Activated T-helper 17 cell treated with anti-CD3 and anti-CD28 coated beads, Interleukin-2, amount 50 U/mL, for 72 hours (primary cell): ENCODE measurements at regions not wholly inside any gene's neighbourhood (a gene's known extent, or its start where the extent isn't known, plus 50 kb on each side); places are given as distances from the start of the nearest gene placed in this dataset.

Experiments
- ATAC-seq: fragments of 150-1000 bp; cut with Tn5 transposase; replicated peaks from 2 replicates; pipeline ENCODE4 v1.10.0; 2021; ENCODE audit warnings: mild to moderate bottlenecking, moderate library complexity
- H3K27ac Mint-ChIP-seq: one replicate; pipeline ENCODE4 v1.8.0; 2022; ENCODE audit warnings: mixed read lengths
- H3K27me3 Mint-ChIP-seq: one replicate; pipeline ENCODE4 v1.8.0; 2022; ENCODE audit warnings: mixed read lengths
- H3K36me3 Mint-ChIP-seq: one replicate; pipeline ENCODE4 v1.8.0; 2022; ENCODE audit warnings: low read depth, mild to moderate bottlenecking, mixed read lengths
- H3K4me1 Mint-ChIP-seq: one replicate; pipeline ENCODE4 v1.8.0; 2022; ENCODE audit warnings: mixed read lengths
- H3K4me3 Mint-ChIP-seq: one replicate; pipeline ENCODE4 v1.8.0; 2022; ENCODE audit warnings: mild to moderate bottlenecking, mixed read lengths
- H3K9me3 Mint-ChIP-seq: one replicate; pipeline ENCODE4 v1.8.0; 2022; ENCODE audit warnings: mixed read lengths

- Mint-ChIP-seq H3K9me3 (no peaks in the 10 kb centered on the region), H3K27me3 (peaks cover 17% of the 10 kb centered on the region), H3K36me3 (no peaks in the 10 kb centered on the region), H3K4me3 (no peak overlapping the region), H3K27ac (no peak overlapping the region), H3K4me1 (no peaks in the 10 kb centered on the region)
- no peak for ATAC-seq
These were observed 103.5 kb upstream of the CCDC54 start for GRCh38 chr3:107273771-107274170.

- H3K27ac Mint-ChIP-seq: no peak overlapping the region
- no peak for ATAC-seq
- H3K9me3 Mint-ChIP-seq: no peaks in the 10 kb centered on the region
- H3K4me1 Mint-ChIP-seq: no peaks in the 10 kb centered on the region
- H3K36me3 Mint-ChIP-seq: no peaks in the 10 kb centered on the region
- H3K27me3 Mint-ChIP-seq: peaks cover 21% of the 10 kb centered on the region
- no peak overlapping the region for H3K4me3 Mint-ChIP-seq
These were observed 101.7 kb upstream of the CCDC54 start for GRCh38 chr3:107275511-107275910.

- Mint-ChIP-seq H3K27me3 (peaks cover 6% of the 10 kb centered on the region), H3K4me3 (no peak overlapping the region), H3K4me1 (no peaks in the 10 kb centered on the region), H3K27ac (no peak overlapping the region), H3K36me3 (no peaks in the 10 kb centered on the region), H3K9me3 (no peaks in the 10 kb centered on the region)
- no peak for ATAC-seq
These were observed 93.3 kb upstream of the CCDC54 start for GRCh38 chr3:107283948-107284347.

GRCh38 chr3:107284612-107285011 lies 92.6 kb upstream of the CCDC54 start:
- Mint-ChIP-seq H3K27me3 (peaks cover 3% of the 10 kb centered on the region), H3K4me3 (no peak overlapping the region), H3K9me3 (no peaks in the 10 kb centered on the region), H3K4me1 (no peaks in the 10 kb centered on the region), H3K36me3 (no peaks in the 10 kb centered on the region), H3K27ac (no peak overlapping the region)
- no peak for ATAC-seq

GRCh38 chr3:107285197-107285596 lies 92.0 kb upstream of the CCDC54 start:
- H3K4me3 Mint-ChIP-seq: no peak overlapping the region
- no peaks in the 10 kb centered on the region for H3K9me3 Mint-ChIP-seq
- H3K27me3 Mint-ChIP-seq: peaks cover 3% of the 10 kb centered on the region
- H3K27ac Mint-ChIP-seq: no peak overlapping the region
- no peak for ATAC-seq
- no peaks in the 10 kb centered on the region for H3K36me3 Mint-ChIP-seq
- H3K4me1 Mint-ChIP-seq: no peaks in the 10 kb centered on the region

- H3K4me3 Mint-ChIP-seq: no peak overlapping the region
- no peaks in the 10 kb centered on the region for H3K4me1 Mint-ChIP-seq
- H3K9me3 Mint-ChIP-seq: no peaks in the 10 kb centered on the region
- no peaks in the 10 kb centered on the region for H3K36me3 Mint-ChIP-seq
- no peak overlapping the region for H3K27ac Mint-ChIP-seq
- no peak for ATAC-seq
- no peaks in the 10 kb centered on the region for H3K27me3 Mint-ChIP-seq
These were observed 87.9 kb upstream of the CCDC54 start for GRCh38 chr3:107289354-107289753.

- ATAC-seq: no peak
- Mint-ChIP-seq H3K36me3 (no peaks in the 10 kb centered on the region), H3K27me3 (peaks cover 4% of the 10 kb centered on the region), H3K4me3 (no peak overlapping the region), H3K27ac (no peak overlapping the region), H3K4me1 (no peaks in the 10 kb centered on the region), H3K9me3 (peaks cover 4% of the 10 kb centered on the region)
These were observed 83.1 kb upstream of the CCDC54 start for GRCh38 chr3:107294117-107294516.

- Mint-ChIP-seq H3K36me3 (no peaks in the 10 kb centered on the region), H3K4me1 (no peaks in the 10 kb centered on the region), H3K9me3 (peaks cover 4% of the 10 kb centered on the region), H3K27me3 (peaks cover 4% of the 10 kb centered on the region), H3K4me3 (no peak overlapping the region), H3K27ac (no peak overlapping the region)
- no peak for ATAC-seq
These were observed 79.6 kb upstream of the CCDC54 start for GRCh38 chr3:107297597-107297996.

GRCh38 chr3:107307205-107307604 lies 70.0 kb upstream of the CCDC54 start:
- H3K27ac Mint-ChIP-seq: no peak overlapping the region
- no peaks in the 10 kb centered on the region for H3K9me3 Mint-ChIP-seq
- no peaks in the 10 kb centered on the region for H3K36me3 Mint-ChIP-seq
- H3K4me1 Mint-ChIP-seq: no peaks in the 10 kb centered on the region
- ATAC-seq: no peak
- H3K4me3 Mint-ChIP-seq: no peak overlapping the region
- no peaks in the 10 kb centered on the region for H3K27me3 Mint-ChIP-seq

GRCh38 chr3:107308716-107309115 lies 68.5 kb upstream of the CCDC54 start:
- no peak overlapping the region for H3K4me3 Mint-ChIP-seq
- no peak overlapping the region for H3K27ac Mint-ChIP-seq
- no peaks in the 10 kb centered on the region for H3K9me3 Mint-ChIP-seq
- peaks cover 4% of the 10 kb centered on the region for H3K27me3 Mint-ChIP-seq
- H3K36me3 Mint-ChIP-seq: no peaks in the 10 kb centered on the region
- H3K4me1 Mint-ChIP-seq: no peaks in the 10 kb centered on the region
- no peak for ATAC-seq

GRCh38 chr3:107309312-107309711 lies 67.9 kb upstream of the CCDC54 start:
- ATAC-seq: no peak
- Mint-ChIP-seq H3K36me3 (no peaks in the 10 kb centered on the region), H3K27me3 (peaks cover 7% of the 10 kb centered on the region)

GRCh38 chr3:107313711-107314110 lies 63.5 kb upstream of the CCDC54 start:
- Mint-ChIP-seq H3K4me1 (no peaks in the 10 kb centered on the region), H3K36me3 (no peaks in the 10 kb centered on the region), H3K4me3 (no peak overlapping the region), H3K27me3 (peaks cover 20% of the 10 kb centered on the region), H3K9me3 (no peaks in the 10 kb centered on the region), H3K27ac (no peak overlapping the region)
- ATAC-seq: no peak

More at GRCh38 chr3:107309312-107309711, 67.9 kb upstream of the CCDC54 start:
- H3K4me3 Mint-ChIP-seq: no peak overlapping the region
- no peaks in the 10 kb centered on the region for H3K4me1 Mint-ChIP-seq
- H3K9me3 Mint-ChIP-seq: no peaks in the 10 kb centered on the region
- no peak overlapping the region for H3K27ac Mint-ChIP-seq

- H3K9me3 Mint-ChIP-seq: no peaks in the 10 kb centered on the region
- no peak overlapping the region for H3K4me3 Mint-ChIP-seq
- H3K36me3 Mint-ChIP-seq: no peaks in the 10 kb centered on the region
- no peak for ATAC-seq
- H3K27ac Mint-ChIP-seq: no peak overlapping the region
- no peaks in the 10 kb centered on the region for H3K4me1 Mint-ChIP-seq
- H3K27me3 Mint-ChIP-seq: peaks cover 20% of the 10 kb centered on the region
These were observed 62.1 kb upstream of the CCDC54 start for GRCh38 chr3:107315141-107315540.

GRCh38 chr3:107323723-107324122 lies 53.5 kb upstream of the CCDC54 start:
- H3K4me3 Mint-ChIP-seq: no peak overlapping the region
- no peaks in the 10 kb centered on the region for H3K9me3 Mint-ChIP-seq
- no peak overlapping the region for H3K27ac Mint-ChIP-seq
- no peaks in the 10 kb centered on the region for H3K36me3 Mint-ChIP-seq
- H3K27me3 Mint-ChIP-seq: peaks cover 5% of the 10 kb centered on the region
- H3K4me1 Mint-ChIP-seq: no peaks in the 10 kb centered on the region
- ATAC-seq: no peak

- no peaks in the 10 kb centered on the region for H3K9me3 Mint-ChIP-seq
- H3K36me3 Mint-ChIP-seq: no peaks in the 10 kb centered on the region
- peaks cover 5% of the 10 kb centered on the region for H3K27me3 Mint-ChIP-seq
- H3K4me1 Mint-ChIP-seq: no peaks in the 10 kb centered on the region
- no peak for ATAC-seq
- no peak overlapping the region for H3K4me3 Mint-ChIP-seq
- H3K27ac Mint-ChIP-seq: no peak overlapping the region
These were observed 51.8 kb upstream of the CCDC54 start for GRCh38 chr3:107325446-107325845.
